A549 (cell line): ENCODE measurements at regions not wholly inside any gene's neighbourhood (a gene's known extent, or its start where the extent isn't known, plus 50 kb on each side); places are given as distances from the start of the nearest gene placed in this dataset.

Source experiments
- ATAC-seq, 2 experiments: fragments of 200-7000 bp in 1 of 2; fragments of >200 bp in 1 of 2; cut with Nextera tagmentation in 1 of 2; cut with Tn5 transposase in 1 of 2; 3 replicates each; pipeline versions ENCODE4 v1.8.0 to v1.9.1; 2018 to 2020; ENCODE audit warnings: mild to moderate bottlenecking in 1 of 2, moderate library complexity in 1 of 2
- CTCF ChIA-PET: fragments of 300-600 bp; sonication (Branson Sonifier 250); formaldehyde crosslinking; extraction: SDS; loops from one replicate; lab custom pipeline; 2021; ENCODE audit warnings: antibody characterized with exemption, inconsistent platforms; lab: Yijun Ruan, JAX
- POLR2A ChIA-PET: fragments of 350-600 bp; formaldehyde crosslinking; extraction: SDS; loops from one replicate; lab custom pipeline; 2021; ENCODE audit warnings: antibody characterized with exemption, inconsistent platforms; lab: Yijun Ruan, JAX
- DNase-seq, 2 experiments: peaks; one replicate each; pipeline versions ENCODE4 v3.0.0 to v3.0.0-alpha.2; 2011 to 2016; ENCODE audit warnings: low read depth in 1 of 2, low spot score in 1 of 2
- FAIRE-seq: peaks from 2 replicates; lab custom pipeline; 2011; peaks lifted over from hg19 to GRCh38; lab: Jason Lieb, UNC
- H3K27ac ChIP-seq, 2 experiments: fragments of >200 bp; sonication (Bioruptor Twin); formaldehyde crosslinking; 3 replicates each; pipeline ENCODE4 v1.5.1; 2016 to 2017
- H3K4me1 ChIP-seq: fragments of >200 bp; sonication (Bioruptor Twin); formaldehyde crosslinking; 3 replicates; pipeline ENCODE4 v1.6.1; 2016
- H3K4me2 ChIP-seq: fragments of >200 bp; sonication (Bioruptor Twin); formaldehyde crosslinking; 3 replicates; pipeline ENCODE4 v1.6.1; 2016
- H3K4me3 ChIP-seq: fragments of >200 bp; sonication (Bioruptor Twin); formaldehyde crosslinking; 3 replicates; pipeline ENCODE4 v1.5.1; 2016
- H3K9me3 ChIP-seq: fragments of >200 bp; sonication (Bioruptor Twin); formaldehyde crosslinking; 3 replicates; pipeline ENCODE4 v1.6.1; 2016
- BHLHE40 ChIP-seq: IDR thresholded peaks from 2 replicates; pipeline ENCODE4 v1.6.1; 2012; ENCODE audit warnings: low read depth, low read length, inconsistent platforms
- CBX2 ChIP-seq: fragments of 200-600 bp; sonication (generic); IDR thresholded peaks from 2 replicates; pipeline ENCODE4 v1.6.1; 2016; ENCODE audit warnings: low read depth, mild to moderate bottlenecking, borderline replicate concordance
- CEBPB ChIP-seq, 2 experiments: fragments of >200 bp in 1 of 2; sonication (Bioruptor Twin) in 1 of 2; formaldehyde crosslinking in 1 of 2; IDR thresholded peaks; 2 replicates each; pipeline ENCODE4 v1.6.1; 2012 to 2016
- EHF ChIP-seq: fragments of 250-450 bp; sonication (Bioruptor Pico); IDR thresholded peaks from 2 replicates; pipeline ENCODE4 v1.5.0; 2020; ENCODE audit warnings: mild to moderate bottlenecking
- ESRRA ChIP-seq: fragments of 150-350 bp; IDR thresholded peaks from 2 replicates; pipeline ENCODE4 v1.6.1; 2014; ENCODE audit warnings: mild to moderate bottlenecking, low read length, borderline replicate concordance
- FOSB ChIP-seq: fragments of 250-450 bp; sonication (Bioruptor Pico); IDR thresholded peaks from 2 replicates; pipeline ENCODE4 v1.5.0; 2020; ENCODE audit warnings: mild to moderate bottlenecking, moderate library complexity
- FOXS1 ChIP-seq: fragments of 250-450 bp; sonication (Bioruptor Pico); IDR thresholded peaks from 2 replicates; pipeline ENCODE4 v1.5.0; 2020; ENCODE audit warnings: mild to moderate bottlenecking, moderate library complexity
- GATA3 ChIP-seq: IDR thresholded peaks from 2 replicates; pipeline ENCODE4 v1.6.1; 2012; ENCODE audit warnings: borderline replicate concordance
- HDAC2 ChIP-seq: fragments of 200-600 bp; sonication (generic); IDR thresholded peaks from 2 replicates; pipeline ENCODE4 v1.6.1; 2016
- HEYL ChIP-seq: fragments of 250-450 bp; sonication (Bioruptor Pico); IDR thresholded peaks from 2 replicates; pipeline ENCODE4 v1.8.0; 2021; ENCODE audit warnings: mild to moderate bottlenecking, moderate library complexity
- JUNB ChIP-seq: fragments of >200 bp; sonication (Bioruptor Twin); formaldehyde crosslinking; IDR thresholded peaks from 2 replicates; pipeline ENCODE4 v1.6.1; 2016
- KDM5A ChIP-seq: fragments of 200-600 bp; sonication (generic); IDR thresholded peaks from 2 replicates; pipeline ENCODE4 v1.6.1; 2016; ENCODE audit warnings: antibody characterized with exemption, mild to moderate bottlenecking
- MAZ ChIP-seq: fragments of 150-350 bp; IDR thresholded peaks from 2 replicates; pipeline ENCODE4 v1.6.1; 2014; ENCODE audit warnings: antibody characterized with exemption, low read depth, low read length, borderline replicate concordance
- POLR2A ChIP-seq: IDR thresholded peaks from 2 replicates; pipeline ENCODE4 v1.6.1; 2012; ENCODE audit warnings: mild to moderate bottlenecking, low read length
- RFX5 ChIP-seq: fragments of 450-650 bp; IDR thresholded peaks from 2 replicates; pipeline ENCODE4 v1.7.1; 2014; ENCODE audit warnings: antibody characterized with exemption, mild to moderate bottlenecking, moderate library complexity
- ZFP36 ChIP-seq: fragments of 450-650 bp; IDR thresholded peaks from 2 replicates; pipeline ENCODE4 v1.6.1; 2014; ENCODE audit warnings: borderline replicate concordance; ENCODE audit not compliant: partially characterized antibody
- WGBS: methylation state at CpG from one replicate; pipeline ENCODE4 v1.1.6; 2017; ENCODE audit errors: missing lambda C conversion rate; 5-methylcytosine and 5-hydroxymethylcytosine counted together
- TF ChIP-seq, protein P1 (sequence below): fragments of >200 bp; sonication (Bioruptor Twin); formaldehyde crosslinking; IDR thresholded peaks from 2 replicates; pipeline ENCODE4 v1.6.1; 2016
- TF ChIP-seq, protein P2 (sequence below): IDR thresholded peaks from 2 replicates; pipeline ENCODE4 v1.6.1; 2012; ENCODE audit warnings: low read depth, borderline replicate concordance
- TF ChIP-seq, protein P3 (sequence below): fragments of 250-450 bp; sonication (Bioruptor Pico); IDR thresholded peaks from 2 replicates; pipeline ENCODE4 v1.5.0; 2021; ENCODE audit warnings: mild to moderate bottlenecking, moderate library complexity, borderline replicate concordance
- TF ChIP-seq, protein P4 (sequence below): fragments of 450-650 bp; IDR thresholded peaks from 2 replicates; pipeline ENCODE4 v1.6.1; 2014; ENCODE audit warnings: antibody characterized with exemption
- TF ChIP-seq, protein P5 (sequence below): fragments of >200 bp; sonication (Bioruptor Twin); formaldehyde crosslinking; IDR thresholded peaks from 3 replicates; pipeline ENCODE4 v1.5.1; 2016
- TF ChIP-seq, protein P6 (sequence below): IDR thresholded peaks from 2 replicates; pipeline ENCODE4 v1.6.1; 2012

DNA sequence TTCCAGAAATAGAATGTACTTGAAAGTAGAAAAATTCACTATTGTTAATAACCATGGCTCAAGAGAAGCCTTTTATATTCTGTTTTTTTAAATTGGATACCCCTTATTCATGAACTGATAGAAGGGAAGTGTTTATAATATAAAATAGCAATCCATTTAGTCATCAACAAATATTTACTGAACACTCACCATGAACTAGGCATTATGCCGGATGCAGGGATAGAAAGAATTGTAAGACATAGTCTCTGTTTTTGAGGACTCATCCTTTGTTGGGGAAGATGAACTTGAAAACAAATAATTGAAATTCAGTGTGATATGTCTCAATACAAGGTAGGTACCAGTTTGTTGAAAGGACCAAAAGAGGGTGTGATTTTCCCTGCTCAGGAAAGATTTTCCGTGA, 160.9 kb upstream of the SATB1 start:
- Histone ChIP-seq H3K9me3 (no peaks in the 10 kb centered on the region), H3K4me3 (no peak overlapping the region), H3K4me2 (no peak overlapping the region), H3K27ac (no peak overlapping the region), H3K4me1 (no peaks in the 10 kb centered on the region)
- ChIA-PET CTCF (no interaction called here), POLR2A (no interaction called here)
- WGBS = 0% methylated on average over 2 of the region's 2 CpGs
- ATAC-seq = no peak
- FAIRE-seq = no peak
- no peak for DNase-seq
- TF ChIP-seq CEBPB (IDR thresholded peaks at IDR 0.05) (no peak), HEYL (CRISPR knock-in tag) (no peak), ZFP36 (no peak), RFX5 (no peak), CBX2 (no peak), ESRRA (no peak), GATA3 (no peak), FOSB (no peak), POLR2A (no peak), BHLHE40 (no peak), HDAC2 (no peak), FOXS1 (no peak), KDM5A (no peak), EHF (CRISPR knock-in tag) (no peak), MAZ (no peak), JUNB (no peak)
- TF ChIP-seq, protein P1, sequence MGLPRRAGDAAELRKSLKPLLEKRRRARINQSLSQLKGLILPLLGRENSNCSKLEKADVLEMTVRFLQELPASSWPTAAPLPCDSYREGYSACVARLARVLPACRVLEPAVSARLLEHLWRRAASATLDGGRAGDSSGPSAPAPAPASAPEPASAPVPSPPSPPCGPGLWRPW = no peak
- TF ChIP-seq, protein P2, sequence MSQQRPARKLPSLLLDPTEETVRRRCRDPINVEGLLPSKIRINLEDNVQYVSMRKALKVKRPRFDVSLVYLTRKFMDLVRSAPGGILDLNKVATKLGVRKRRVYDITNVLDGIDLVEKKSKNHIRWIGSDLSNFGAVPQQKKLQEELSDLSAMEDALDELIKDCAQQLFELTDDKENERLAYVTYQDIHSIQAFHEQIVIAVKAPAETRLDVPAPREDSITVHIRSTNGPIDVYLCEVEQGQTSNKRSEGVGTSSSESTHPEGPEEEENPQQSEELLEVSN = no peak
- TF ChIP-seq, protein P3, sequence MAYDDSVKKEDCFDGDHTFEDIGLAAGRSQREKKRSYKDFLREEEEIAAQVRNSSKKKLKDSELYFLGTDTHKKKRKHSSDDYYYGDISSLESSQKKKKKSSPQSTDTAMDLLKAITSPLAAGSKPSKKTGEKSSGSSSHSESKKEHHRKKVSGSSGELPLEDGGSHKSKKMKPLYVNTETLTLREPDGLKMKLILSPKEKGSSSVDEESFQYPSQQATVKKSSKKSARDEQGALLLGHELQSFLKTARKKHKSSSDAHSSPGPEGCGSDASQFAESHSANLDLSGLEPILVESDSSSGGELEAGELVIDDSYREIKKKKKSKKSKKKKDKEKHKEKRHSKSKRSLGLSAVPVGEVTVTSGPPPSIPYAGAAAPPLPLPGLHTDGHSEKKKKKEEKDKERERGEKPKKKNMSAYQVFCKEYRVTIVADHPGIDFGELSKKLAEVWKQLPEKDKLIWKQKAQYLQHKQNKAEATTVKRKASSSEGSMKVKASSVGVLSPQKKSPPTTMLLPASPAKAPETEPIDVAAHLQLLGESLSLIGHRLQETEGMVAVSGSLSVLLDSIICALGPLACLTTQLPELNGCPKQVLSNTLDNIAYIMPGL (CRISPR knock-in tag) = no peak
- TF ChIP-seq, protein P4, sequence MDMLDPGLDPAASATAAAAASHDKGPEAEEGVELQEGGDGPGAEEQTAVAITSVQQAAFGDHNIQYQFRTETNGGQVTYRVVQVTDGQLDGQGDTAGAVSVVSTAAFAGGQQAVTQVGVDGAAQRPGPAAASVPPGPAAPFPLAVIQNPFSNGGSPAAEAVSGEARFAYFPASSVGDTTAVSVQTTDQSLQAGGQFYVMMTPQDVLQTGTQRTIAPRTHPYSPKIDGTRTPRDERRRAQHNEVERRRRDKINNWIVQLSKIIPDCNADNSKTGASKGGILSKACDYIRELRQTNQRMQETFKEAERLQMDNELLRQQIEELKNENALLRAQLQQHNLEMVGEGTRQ = no peak

DNA sequence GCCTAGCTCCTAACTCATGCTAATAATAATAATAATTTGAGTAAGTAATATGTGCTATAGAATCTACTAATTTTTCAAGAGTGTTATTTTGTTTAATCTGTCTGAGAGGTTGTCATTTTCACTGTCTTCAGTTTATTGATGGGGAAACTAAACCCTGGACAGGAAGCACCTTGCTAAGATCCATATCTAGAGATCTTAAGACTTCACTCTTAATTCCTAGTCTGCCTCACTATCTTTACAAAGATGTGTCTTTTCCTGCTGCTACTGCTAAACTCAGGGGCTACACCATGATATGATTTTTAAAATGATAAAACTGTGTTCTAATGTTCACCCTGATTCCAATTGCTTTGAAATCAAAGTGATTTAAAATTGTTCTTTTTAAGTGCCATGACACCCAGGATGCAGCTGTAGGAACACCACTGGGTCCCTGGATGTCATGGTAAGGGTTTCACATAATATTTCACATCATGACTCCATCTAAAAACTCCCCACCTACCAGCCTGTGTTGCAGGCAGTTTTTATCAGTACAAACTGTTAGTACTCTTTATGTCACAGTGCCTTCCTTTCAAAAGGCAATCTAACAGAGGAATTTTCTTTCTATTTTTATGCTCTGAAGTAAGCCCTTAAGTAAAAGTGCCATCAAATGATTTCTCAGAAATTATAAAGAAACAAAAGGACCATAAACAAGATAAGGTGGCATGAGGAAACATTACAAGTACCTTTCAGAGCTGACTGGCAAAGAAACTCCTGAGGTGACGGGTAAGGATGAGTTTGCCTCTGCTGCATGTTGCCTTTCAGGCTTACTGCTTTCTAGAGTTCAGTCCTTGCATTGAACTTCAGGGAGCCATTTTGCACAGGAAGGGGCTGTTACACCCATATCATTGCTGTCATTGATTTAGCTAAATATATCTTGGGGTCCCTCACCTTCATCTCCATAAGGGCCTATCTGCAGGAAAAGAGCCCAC, 160.1 kb upstream of the SATB1 start:
- ChIA-PET CTCF (interaction anchor here (0.6 kb wide), 1 partner anchor 397 kb away, joined by 3 read pairs; no protein-coding TSS in a partner anchor), POLR2A (no interaction called here)
- no peak for FAIRE-seq
- no peak for DNase-seq
- Histone ChIP-seq H3K4me1 (no peaks in the 10 kb centered on the region), H3K27ac (no peak overlapping the region), H3K9me3 (no peaks in the 10 kb centered on the region), H3K4me3 (no peak overlapping the region), H3K4me2 (no peak overlapping the region)
- WGBS = 0% methylated on average over 1 of the region's 1 CpG
- ATAC-seq = no peak
- TF ChIP-seq, protein P5, sequence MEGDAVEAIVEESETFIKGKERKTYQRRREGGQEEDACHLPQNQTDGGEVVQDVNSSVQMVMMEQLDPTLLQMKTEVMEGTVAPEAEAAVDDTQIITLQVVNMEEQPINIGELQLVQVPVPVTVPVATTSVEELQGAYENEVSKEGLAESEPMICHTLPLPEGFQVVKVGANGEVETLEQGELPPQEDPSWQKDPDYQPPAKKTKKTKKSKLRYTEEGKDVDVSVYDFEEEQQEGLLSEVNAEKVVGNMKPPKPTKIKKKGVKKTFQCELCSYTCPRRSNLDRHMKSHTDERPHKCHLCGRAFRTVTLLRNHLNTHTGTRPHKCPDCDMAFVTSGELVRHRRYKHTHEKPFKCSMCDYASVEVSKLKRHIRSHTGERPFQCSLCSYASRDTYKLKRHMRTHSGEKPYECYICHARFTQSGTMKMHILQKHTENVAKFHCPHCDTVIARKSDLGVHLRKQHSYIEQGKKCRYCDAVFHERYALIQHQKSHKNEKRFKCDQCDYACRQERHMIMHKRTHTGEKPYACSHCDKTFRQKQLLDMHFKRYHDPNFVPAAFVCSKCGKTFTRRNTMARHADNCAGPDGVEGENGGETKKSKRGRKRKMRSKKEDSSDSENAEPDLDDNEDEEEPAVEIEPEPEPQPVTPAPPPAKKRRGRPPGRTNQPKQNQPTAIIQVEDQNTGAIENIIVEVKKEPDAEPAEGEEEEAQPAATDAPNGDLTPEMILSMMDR = no peak
- TF ChIP-seq ZFP36 (no peak), HEYL (CRISPR knock-in tag) (no peak)
- TF ChIP-seq, protein P6, sequence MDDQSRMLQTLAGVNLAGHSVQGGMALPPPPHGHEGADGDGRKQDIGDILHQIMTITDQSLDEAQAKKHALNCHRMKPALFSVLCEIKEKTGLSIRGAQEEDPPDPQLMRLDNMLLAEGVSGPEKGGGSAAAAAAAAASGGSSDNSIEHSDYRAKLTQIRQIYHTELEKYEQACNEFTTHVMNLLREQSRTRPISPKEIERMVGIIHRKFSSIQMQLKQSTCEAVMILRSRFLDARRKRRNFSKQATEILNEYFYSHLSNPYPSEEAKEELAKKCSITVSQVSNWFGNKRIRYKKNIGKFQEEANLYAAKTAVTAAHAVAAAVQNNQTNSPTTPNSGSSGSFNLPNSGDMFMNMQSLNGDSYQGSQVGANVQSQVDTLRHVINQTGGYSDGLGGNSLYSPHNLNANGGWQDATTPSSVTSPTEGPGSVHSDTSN = no peak
